ENCODE measurements at regions not wholly inside any gene's neighbourhood (a gene's known extent, or its start where the extent isn't known, plus 50 kb on each side); places are given as distances from the start of the nearest gene placed in this dataset.

GRCh38 chr2:37476411-37476810, 132.0 kb downstream of the QPCT start:
- no peaks in the 10 kb centered on the region for H3K79me1 ChIP-seq (ENCODE audit: low read depth, low read length)
- H3K4me1 ChIP-seq (replicated peaks in 1 of 4; ENCODE audit: control insufficient read depth in 3 of 4, insufficient read depth in 4 of 4, low read length in 3 of 4): no peaks in the 10 kb centered on the region
- DNase-seq (ENCODE audit: low read depth in 1 of 2, low spot score in 2 of 2) (no peak), FAIRE-seq (no peak)
- H3K27me3 ChIP-seq (replicated peaks in 1 of 4; ENCODE audit: control insufficient read depth in 3 of 4, extremely low read depth in 1 of 4, insufficient read depth in 3 of 4, low read length in 3 of 4): no peaks in the 10 kb centered on the region
- 64% methylated on average over 4 of the region's 4 CpGs; no CpG with 5 or more reads in 1 of the 2 experiments for WGBS, 2 experiments (ENCODE audit: extremely low coverage in 1 of 2, insufficient coverage in 1 of 2, insufficient read length in 1 of 2, insufficient replicate concordance in 2 of 2, low coverage in 1 of 2, low lambda C conversion rate in 2 of 2, missing lambda C conversion rate in 1 of 2)
- no peak overlapping the region; a peak in 1 of 7 replicates for H3K9ac ChIP-seq (replicated peaks in 1 of 4; ENCODE audit: extremely low read depth in 1 of 4, low read depth in 3 of 4, low read length in 3 of 4)
- TF ChIP-seq POLR2AphosphoS5 (IDR thresholded peaks at IDR 0.05; ENCODE audit: low read depth, low read length) (no peak), TBP (IDR thresholded peaks at IDR 0.05; ENCODE audit: low read depth, low read length) (no peak), GTF2F1 (IDR thresholded peaks at IDR 0.05; ENCODE audit: borderline replicate concordance, low read depth, low read length) (no peak), POLR2A (IDR thresholded peaks at IDR 0.05; ENCODE audit: control extremely low read depth in 1 of 2, low read depth in 2 of 2, low read length in 2 of 2) (no peak)
- H2BK15ac ChIP-seq (ENCODE audit: low read length): no peak overlapping the region
- no peak overlapping the region for H4K5ac ChIP-seq (ENCODE audit: insufficient read length, low read depth, low read length)
- no peak overlapping the region for H2BK12ac ChIP-seq (ENCODE audit: low read depth, low read length)
- H3K79me2 ChIP-seq (ENCODE audit: control insufficient read depth in 1 of 2, insufficient read depth in 2 of 2, low read length in 2 of 2): no peaks in the 10 kb centered on the region
- no peak overlapping the region for H3K14ac ChIP-seq (ENCODE audit: insufficient read length)
- no peak overlapping the region for H2BK5ac ChIP-seq (ENCODE audit: low read depth, low read length)
- no peak overlapping the region for H2AFZ ChIP-seq (ENCODE audit: low read length)
- peaks cover 4 to 6% of the 10 kb centered on the region in 2 experiments; a peak in 3 of 4 replicates for H3K9me3 ChIP-seq (ENCODE audit: insufficient read depth in 2 of 2, low read depth in 1 of 2, low read length in 1 of 2)
- no peak overlapping the region for H3K56ac ChIP-seq (replicated peaks; ENCODE audit: insufficient read length, low read depth, low read length)
- no peak overlapping the region for H3K4me3 ChIP-seq (ENCODE audit: extremely low read depth in 1 of 4, insufficient read depth in 2 of 4, low read depth in 3 of 4, low read length in 4 of 4)
- H3K27ac ChIP-seq (ENCODE audit: low read depth, low read length): no peak overlapping the region
- H3K4ac ChIP-seq (replicated peaks; ENCODE audit: insufficient read length, low read depth, low read length): no peak overlapping the region
- no peak overlapping the region for H3K23ac ChIP-seq (ENCODE audit: insufficient read length)
- ChIA-PET POLR2A (ENCODE audit: partially characterized antibody) (no interaction called here), CTCF (ENCODE audit: partially characterized antibody) (interaction anchor here (0.7 kb wide), 1 partner anchor 199 kb away, joined by 3 read pairs; no protein-coding TSS in a partner anchor)
- H2BK120ac ChIP-seq (replicated peaks; ENCODE audit: low read depth, low read length): no peak overlapping the region
- no peak overlapping the region for H3K18ac ChIP-seq (ENCODE audit: extremely low read depth, low read length)
- H3K23me2 ChIP-seq (ENCODE audit: low read depth, low read length): no peaks in the 10 kb centered on the region
- H2AK5ac ChIP-seq (ENCODE audit: low read depth, low read length): no peak overlapping the region
- H4K20me1 ChIP-seq (replicated peaks in 1 of 2; ENCODE audit: control insufficient read depth in 1 of 2, insufficient read depth in 2 of 2, low read length in 2 of 2): no peaks in the 10 kb centered on the region
- no peaks in the 10 kb centered on the region for H3K36me3 ChIP-seq (ENCODE audit: control insufficient read depth in 2 of 4, insufficient read depth in 4 of 4, low read length in 3 of 4)
- no peak overlapping the region for H3K4me2 ChIP-seq (ENCODE audit: insufficient read depth in 1 of 2, low read depth in 2 of 2, low read length in 2 of 2)
- H4K91ac ChIP-seq (replicated peaks; ENCODE audit: insufficient read length, low read length): no peak overlapping the region
- no peak overlapping the region for H2BK20ac ChIP-seq (ENCODE audit: low read length)
- no peak overlapping the region for H4K8ac ChIP-seq (ENCODE audit: extremely low read depth, insufficient read depth, low read length)

Data from H1 (cell line).